HepG2 (cell line): ENCODE measurements at regions not wholly inside any gene's neighbourhood (a gene's known extent, or its start where the extent isn't known, plus 50 kb on each side); places are given as distances from the start of the nearest gene placed in this dataset.

Source experiments
- ARID2 ChIP-seq: sonication (generic); formaldehyde crosslinking; IDR thresholded peaks from 2 replicates; pipeline ENCODE4 v1.8.1; 2022; ENCODE audit warnings: mild to moderate bottlenecking, missing genetic modification reagents, borderline replicate concordance
- ATF4 ChIP-seq, 2 experiments: fragments of 450-650 bp in 1 of 2; sonication (generic) in 1 of 2; formaldehyde crosslinking; IDR thresholded peaks; 2 replicates each; pipeline versions ENCODE4 v1.5.0 to v1.8.0; 2020 to 2022; ENCODE audit warnings: mild to moderate bottlenecking in 1 of 2, missing genetic modification reagents in 1 of 2
- CBX1 ChIP-seq: IDR thresholded peaks from one replicate; pipeline ENCODE4 v1.6.1; 2016; ENCODE audit warnings: antibody characterized with exemption, low read depth
- CEBPG ChIP-seq: IDR thresholded peaks from 2 replicates; pipeline ENCODE4 v1.6.1; 2016
- CREBL2 ChIP-seq: sonication (generic); formaldehyde crosslinking; IDR thresholded peaks from 2 replicates; pipeline ENCODE4 v1.8.1; 2023; ENCODE audit warnings: missing genetic modification reagents, mild to moderate bottlenecking, borderline replicate concordance
- ETV6 ChIP-seq: sonication (generic); formaldehyde crosslinking; conservative IDR thresholded peaks from 2 replicates; pipeline ENCODE4 v1.4.0; 2020; ENCODE audit warnings: missing genetic modification reagents
- FOXK1 ChIP-seq: sonication (generic); formaldehyde crosslinking; IDR thresholded peaks from 2 replicates; pipeline ENCODE4 v1.4.0; 2020; ENCODE audit warnings: low read depth, missing genetic modification reagents, borderline replicate concordance
- GLI4 ChIP-seq: sonication (generic); formaldehyde crosslinking; IDR thresholded peaks from 2 replicates; pipeline ENCODE4 v1.5.1; 2020; ENCODE audit warnings: missing genetic modification reagents, mild to moderate bottlenecking, moderate library complexity, borderline replicate concordance
- MTF2 ChIP-seq: sonication (generic); formaldehyde crosslinking; IDR thresholded peaks from 2 replicates; pipeline ENCODE4 v1.5.0; 2020; ENCODE audit warnings: missing genetic modification reagents, borderline replicate concordance
- NR2F1 ChIP-seq, 2 experiments: fragments of 450-650 bp in 1 of 2; formaldehyde crosslinking in 1 of 2; IDR thresholded peaks; 2 replicates each; pipeline versions ENCODE4 v1.5.0 to v1.6.1; 2016 to 2020; ENCODE audit warnings: mild to moderate bottlenecking in 1 of 2, missing compliant biosample characterization in 1 of 2, missing genetic modification reagents in 1 of 2, moderate library complexity in 1 of 2
- PHF21A ChIP-seq: sonication (generic); formaldehyde crosslinking; IDR thresholded peaks from 2 replicates; pipeline ENCODE4 v1.5.0; 2020; ENCODE audit warnings: mild to moderate bottlenecking, missing genetic modification reagents
- SMAD3 ChIP-seq: sonication (generic); formaldehyde crosslinking; IDR thresholded peaks from 2 replicates; pipeline ENCODE4 v1.4.0; 2020; ENCODE audit warnings: missing genetic modification reagents
- SOX5 ChIP-seq: IDR thresholded peaks from 2 replicates; pipeline ENCODE4 v1.6.1; 2016; ENCODE audit warnings: borderline replicate concordance
- THAP11 ChIP-seq: IDR thresholded peaks from 2 replicates; pipeline ENCODE4 v1.6.1; 2016; ENCODE audit warnings: missing biosample characterization, missing genetic modification reagents
- TOPORS ChIP-seq: sonication (generic); formaldehyde crosslinking; IDR thresholded peaks from 2 replicates; pipeline ENCODE4 v1.8.0; 2023; ENCODE audit warnings: mild to moderate bottlenecking, missing genetic modification reagents
- ZNF121 ChIP-seq: sonication (generic); formaldehyde crosslinking; IDR thresholded peaks from 2 replicates; pipeline ENCODE4 v1.5.0; 2020; ENCODE audit warnings: mild to moderate bottlenecking, missing genetic modification reagents
- ZNF644 ChIP-seq: IDR thresholded peaks from 2 replicates; pipeline ENCODE4 v1.6.1; 2016; ENCODE audit warnings: low read depth
- ZNF670 ChIP-seq: sonication (generic); formaldehyde crosslinking; IDR thresholded peaks from 2 replicates; pipeline ENCODE4 v1.8.0; 2022; ENCODE audit warnings: mild to moderate bottlenecking, missing genetic modification reagents, borderline replicate concordance
- ZNF746 ChIP-seq: sonication (generic); formaldehyde crosslinking; IDR thresholded peaks from 2 replicates; pipeline ENCODE4 v1.8.0; 2022; ENCODE audit warnings: mild to moderate bottlenecking, missing genetic modification reagents
- ZNF775 ChIP-seq: sonication (generic); formaldehyde crosslinking; IDR thresholded peaks from 2 replicates; pipeline ENCODE4 v1.4.0; 2020; ENCODE audit warnings: missing genetic modification reagents, mild to moderate bottlenecking, moderate library complexity, borderline replicate concordance
- TF ChIP-seq, protein P1 (sequence below): IDR thresholded peaks from 2 replicates; pipeline ENCODE4 v1.4.0; 2020; ENCODE audit warnings: mild to moderate bottlenecking, missing genetic modification reagents
- TF ChIP-seq, protein P2 (sequence below): sonication (generic); formaldehyde crosslinking; IDR thresholded peaks from 2 replicates; pipeline ENCODE4 v1.4.0; 2020; ENCODE audit warnings: missing genetic modification reagents, borderline replicate concordance
- TF ChIP-seq, protein P3 (sequence below): IDR thresholded peaks from 2 replicates; pipeline ENCODE4 v1.6.1; 2016; ENCODE audit warnings: missing biosample characterization, missing genetic modification reagents, low read depth

DNA sequence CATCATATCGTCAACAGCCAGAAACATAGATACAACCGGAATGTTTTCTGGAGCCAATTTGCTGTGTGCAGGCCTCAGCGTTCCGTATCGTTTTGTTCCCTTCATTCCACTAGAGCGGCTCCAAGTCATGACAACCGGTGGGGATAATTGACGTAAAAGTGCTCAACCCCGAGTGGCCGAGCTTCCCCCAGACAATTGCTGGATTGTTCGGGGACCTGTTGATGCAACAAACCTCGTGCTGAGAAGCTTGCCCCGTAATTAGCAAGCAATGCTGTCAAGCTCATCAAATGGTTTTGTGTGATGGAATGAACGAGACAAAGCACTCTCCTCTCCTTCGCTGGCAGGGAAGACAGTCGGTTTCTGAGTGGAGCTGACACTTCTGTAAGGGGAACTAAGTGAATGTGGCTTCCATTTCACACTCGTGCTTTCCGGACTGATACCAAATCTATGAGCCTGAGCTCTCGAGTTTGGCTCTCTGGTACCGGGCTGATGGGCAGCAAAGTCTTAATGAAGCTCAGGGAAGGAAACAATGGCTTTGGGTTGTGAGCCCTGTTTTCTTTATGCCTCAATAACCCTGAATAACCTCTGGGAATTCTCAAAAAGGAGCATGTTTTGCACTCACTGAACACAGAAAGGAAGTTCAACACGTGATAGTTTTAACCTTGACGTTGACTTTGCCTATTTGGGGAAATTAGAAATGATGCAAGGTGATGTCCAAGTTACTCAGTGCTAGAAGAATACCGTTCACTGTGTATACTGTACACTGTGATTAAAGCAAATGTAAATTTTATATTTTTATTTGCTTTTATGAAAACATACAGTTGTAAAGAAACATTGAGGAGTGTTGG, 220.5 kb downstream of the BAMBI start (continued):
- TF ChIP-seq ZNF121 (CRISPR knock-in tag) (no peak), ZNF670 (CRISPR knock-in tag) (no peak), THAP11 (CRISPR knock-in tag) (peak; percentile 56), CEBPG (CRISPR knock-in tag) (peak; percentile 67), GLI4 (CRISPR knock-in tag) (no peak), CBX1 (no peak), ZNF775 (CRISPR knock-in tag) (no peak), CREBL2 (no peak), SMAD3 (CRISPR knock-in tag) (no peak), ZNF746 (CRISPR knock-in tag) (no peak), ETV6 (CRISPR knock-in tag) (no peak), ARID2 (CRISPR knock-in tag) (no peak), NR2F1 (CRISPR knock-in tag; IDR thresholded peaks at IDR 0.05) (no peak), ZNF644 (no peak), MTF2 (CRISPR knock-in tag) (no peak), SOX5 (CRISPR knock-in tag) (0 out of 2 replicates have a peak, but pooled peaks have one; percentile 11), TOPORS (CRISPR knock-in tag) (no peak), FOXK1 (CRISPR knock-in tag) (peak; percentile 56; the same call in 1 of the 2 replicates), ATF4 (CRISPR knock-in tag; IDR thresholded peaks at IDR 0.05) (peak in 1 of 2 experiments; percentile 97; a peak in 2 of 4 replicates), PHF21A (CRISPR knock-in tag) (no peak)
- TF ChIP-seq, protein P1, sequence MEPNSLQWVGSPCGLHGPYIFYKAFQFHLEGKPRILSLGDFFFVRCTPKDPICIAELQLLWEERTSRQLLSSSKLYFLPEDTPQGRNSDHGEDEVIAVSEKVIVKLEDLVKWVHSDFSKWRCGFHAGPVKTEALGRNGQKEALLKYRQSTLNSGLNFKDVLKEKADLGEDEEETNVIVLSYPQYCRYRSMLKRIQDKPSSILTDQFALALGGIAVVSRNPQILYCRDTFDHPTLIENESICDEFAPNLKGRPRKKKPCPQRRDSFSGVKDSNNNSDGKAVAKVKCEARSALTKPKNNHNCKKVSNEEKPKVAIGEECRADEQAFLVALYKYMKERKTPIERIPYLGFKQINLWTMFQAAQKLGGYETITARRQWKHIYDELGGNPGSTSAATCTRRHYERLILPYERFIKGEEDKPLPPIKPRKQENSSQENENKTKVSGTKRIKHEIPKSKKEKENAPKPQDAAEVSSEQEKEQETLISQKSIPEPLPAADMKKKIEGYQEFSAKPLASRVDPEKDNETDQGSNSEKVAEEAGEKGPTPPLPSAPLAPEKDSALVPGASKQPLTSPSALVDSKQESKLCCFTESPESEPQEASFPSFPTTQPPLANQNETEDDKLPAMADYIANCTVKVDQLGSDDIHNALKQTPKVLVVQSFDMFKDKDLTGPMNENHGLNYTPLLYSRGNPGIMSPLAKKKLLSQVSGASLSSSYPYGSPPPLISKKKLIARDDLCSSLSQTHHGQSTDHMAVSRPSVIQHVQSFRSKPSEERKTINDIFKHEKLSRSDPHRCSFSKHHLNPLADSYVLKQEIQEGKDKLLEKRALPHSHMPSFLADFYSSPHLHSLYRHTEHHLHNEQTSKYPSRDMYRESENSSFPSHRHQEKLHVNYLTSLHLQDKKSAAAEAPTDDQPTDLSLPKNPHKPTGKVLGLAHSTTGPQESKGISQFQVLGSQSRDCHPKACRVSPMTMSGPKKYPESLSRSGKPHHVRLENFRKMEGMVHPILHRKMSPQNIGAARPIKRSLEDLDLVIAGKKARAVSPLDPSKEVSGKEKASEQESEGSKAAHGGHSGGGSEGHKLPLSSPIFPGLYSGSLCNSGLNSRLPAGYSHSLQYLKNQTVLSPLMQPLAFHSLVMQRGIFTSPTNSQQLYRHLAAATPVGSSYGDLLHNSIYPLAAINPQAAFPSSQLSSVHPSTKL (CRISPR knock-in tag) = peak; percentile 42; the same call in 1 of the 2 replicates
- TF ChIP-seq, protein P2, sequence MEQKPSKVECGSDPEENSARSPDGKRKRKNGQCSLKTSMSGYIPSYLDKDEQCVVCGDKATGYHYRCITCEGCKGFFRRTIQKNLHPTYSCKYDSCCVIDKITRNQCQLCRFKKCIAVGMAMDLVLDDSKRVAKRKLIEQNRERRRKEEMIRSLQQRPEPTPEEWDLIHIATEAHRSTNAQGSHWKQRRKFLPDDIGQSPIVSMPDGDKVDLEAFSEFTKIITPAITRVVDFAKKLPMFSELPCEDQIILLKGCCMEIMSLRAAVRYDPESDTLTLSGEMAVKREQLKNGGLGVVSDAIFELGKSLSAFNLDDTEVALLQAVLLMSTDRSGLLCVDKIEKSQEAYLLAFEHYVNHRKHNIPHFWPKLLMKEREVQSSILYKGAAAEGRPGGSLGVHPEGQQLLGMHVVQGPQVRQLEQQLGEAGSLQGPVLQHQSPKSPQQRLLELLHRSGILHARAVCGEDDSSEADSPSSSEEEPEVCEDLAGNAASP = peak; percentile 74
- TF ChIP-seq, protein P3, sequence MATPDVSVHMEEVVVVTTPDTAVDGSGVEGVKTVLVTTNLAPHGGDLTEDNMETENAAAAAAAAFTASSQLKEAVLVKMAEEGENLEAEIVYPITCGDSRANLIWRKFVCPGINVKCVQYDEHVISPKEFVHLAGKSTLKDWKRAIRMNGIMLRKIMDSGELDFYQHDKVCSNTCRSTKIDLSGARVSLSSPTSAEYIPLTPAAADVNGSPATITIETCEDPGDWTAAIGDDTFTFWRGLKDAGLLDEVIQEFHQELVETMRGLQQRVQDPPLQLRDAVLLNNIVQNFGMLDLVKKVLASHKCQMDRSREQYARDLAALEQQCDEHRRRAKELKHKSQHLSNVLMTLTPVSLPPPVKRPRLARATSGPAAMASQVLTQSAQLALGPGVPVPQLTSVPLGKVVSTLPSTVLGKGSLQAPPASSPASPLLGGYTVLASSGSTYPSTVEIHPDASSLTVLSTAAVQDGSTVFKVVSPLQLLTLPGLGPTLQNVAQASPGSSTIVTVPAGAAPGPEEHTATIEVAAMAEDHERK (CRISPR knock-in tag) = no peak
